ENCODE measurements at regions not wholly inside any gene's neighbourhood (a gene's known extent, or its start where the extent isn't known, plus 50 kb on each side); places are given as distances from the start of the nearest gene placed in this dataset.

DNA sequence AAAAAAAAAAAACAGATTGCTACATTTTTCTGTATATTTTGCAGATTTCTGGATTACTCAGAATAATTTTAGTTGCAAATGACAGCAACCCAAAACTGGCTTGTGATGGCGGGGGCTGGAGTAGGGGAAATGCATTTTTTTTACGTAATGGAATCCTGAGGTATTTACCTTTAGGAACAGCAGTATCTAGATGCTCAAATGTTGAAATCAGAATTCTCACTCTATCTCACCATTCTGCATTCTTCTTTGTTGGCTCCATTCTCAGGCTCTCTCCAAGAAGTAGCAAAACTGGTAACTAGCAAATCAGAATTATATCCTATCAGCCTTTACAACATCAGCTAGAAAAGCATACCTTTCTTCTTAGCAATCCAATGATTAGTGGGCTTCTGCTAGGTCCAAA lies 554.3 kb downstream of the PRELID2 start:
- no peak for TF ChIP-seq CTCF (IDR thresholded peaks at IDR 0.05; ENCODE audit: borderline replicate concordance, control extremely low read depth, extremely low read depth, insufficient read depth, missing control alignments)
- in situ Hi-C loops (cut with MboI; ENCODE audit: low sequenced_read_pairs, unreplicated experiment) = no loop called here
- DNase-seq (ENCODE audit: low spot score) = no peak

DNA sequence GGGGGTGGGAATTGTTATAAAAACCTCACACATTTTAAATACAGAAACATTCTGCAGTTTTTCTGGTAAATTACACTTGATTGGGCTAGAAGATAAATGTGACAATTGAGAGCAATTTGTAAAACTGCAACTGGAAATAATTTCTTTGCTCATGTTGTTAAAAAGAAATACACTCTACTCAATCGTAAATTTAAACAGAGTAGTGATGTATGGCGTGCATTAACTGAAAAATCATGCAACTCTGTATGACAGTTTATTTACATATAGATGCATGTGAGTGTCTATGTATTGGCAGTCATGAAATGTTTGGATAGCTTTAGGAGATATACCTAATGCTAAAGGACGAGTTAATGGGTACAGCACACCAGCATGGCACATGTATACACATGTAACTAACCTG lies 554.9 kb downstream of the PRELID2 start:
- TF ChIP-seq CTCF (IDR thresholded peaks at IDR 0.05; ENCODE audit: borderline replicate concordance, control extremely low read depth, extremely low read depth, insufficient read depth, missing control alignments) = no peak
- DNase-seq (ENCODE audit: low spot score) = no peak
- in situ Hi-C loops (cut with MboI; ENCODE audit: low sequenced_read_pairs, unreplicated experiment) = no loop called here

DNA sequence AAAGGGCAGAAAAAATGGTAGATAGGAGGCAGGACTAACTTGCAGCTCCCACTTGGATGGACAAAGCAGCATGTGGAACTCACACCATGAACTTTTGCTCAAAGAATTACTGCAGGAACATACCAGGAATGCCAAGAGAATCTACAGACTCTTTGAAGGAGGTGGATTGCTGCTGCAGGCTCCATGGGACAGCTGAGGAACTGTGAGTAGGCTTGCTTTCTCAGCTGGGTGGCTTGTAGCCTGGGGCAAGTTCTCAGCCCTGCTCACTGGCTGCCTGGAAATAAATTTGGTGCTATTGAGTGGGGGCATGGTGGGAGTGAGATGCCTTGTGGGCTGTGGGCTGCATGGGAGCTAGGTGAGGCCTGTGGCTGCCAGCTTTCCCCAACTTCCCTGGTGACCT lies 574.5 kb downstream of the PRELID2 start:
- no peak for DNase-seq (ENCODE audit: low spot score)
- in situ Hi-C loops (cut with MboI; ENCODE audit: low sequenced_read_pairs, unreplicated experiment) = no loop called here
- no peak for TF ChIP-seq CTCF (IDR thresholded peaks at IDR 0.05; ENCODE audit: borderline replicate concordance, control extremely low read depth, extremely low read depth, insufficient read depth, missing control alignments)

DNA sequence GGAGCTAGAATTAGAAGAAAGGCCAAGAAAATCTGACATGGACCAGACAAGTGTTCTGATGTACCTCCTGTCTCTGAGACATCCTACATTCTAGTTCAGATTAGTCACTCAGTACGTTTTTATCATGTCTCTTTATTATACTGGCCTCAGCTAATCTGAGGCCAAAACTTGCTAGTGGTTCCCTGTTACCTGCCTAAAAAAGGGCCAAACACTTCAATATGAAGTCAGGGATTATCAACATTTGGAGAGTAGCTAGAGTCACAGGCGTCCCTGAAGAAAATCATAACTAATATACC lies 587.4 kb downstream of the PRELID2 start:
- in situ Hi-C loops (cut with MboI; ENCODE audit: low sequenced_read_pairs, unreplicated experiment) = loop anchor here (25.0 kb wide), 1 partner anchor 1035 kb away; no protein-coding TSS in a partner anchor
- no peak for TF ChIP-seq CTCF (IDR thresholded peaks at IDR 0.05; ENCODE audit: borderline replicate concordance, control extremely low read depth, extremely low read depth, insufficient read depth, missing control alignments)
- DNase-seq (ENCODE audit: low spot score) = no peak

GRCh38 chr5:145246961-145247744 lies 588.0 kb downstream of the PRELID2 start:
- no peak for TF ChIP-seq CTCF (IDR thresholded peaks at IDR 0.05; ENCODE audit: borderline replicate concordance, control extremely low read depth, extremely low read depth, insufficient read depth, missing control alignments)
- in situ Hi-C loops (cut with MboI; ENCODE audit: low sequenced_read_pairs, unreplicated experiment) = loop anchor here (25.0 kb wide), 1 partner anchor 1035 kb away; no protein-coding TSS in a partner anchor
- DNase-seq (ENCODE audit: low spot score) = no peak

GRCh38 chr5:145246379-145246778 lies 588.8 kb downstream of the PRELID2 start:
- no peak for TF ChIP-seq CTCF (IDR thresholded peaks at IDR 0.05; ENCODE audit: borderline replicate concordance, control extremely low read depth, extremely low read depth, insufficient read depth, missing control alignments)
- in situ Hi-C loops (cut with MboI; ENCODE audit: low sequenced_read_pairs, unreplicated experiment) = loop anchor here (25.0 kb wide), 1 partner anchor 1034 kb away; no protein-coding TSS in a partner anchor
- DNase-seq (ENCODE audit: low spot score) = no peak

Measured in GM13976 (cell line).